Fibroblast of lung (primary cell): ENCODE measurements at regions not wholly inside any gene's neighbourhood (a gene's known extent, or its start where the extent isn't known, plus 50 kb on each side); places are given as distances from the start of the nearest gene placed in this dataset.
A peak's percentile ranks its signal among the peaks of the same experiment; 100 is the strongest.

Source experiments
- DNase-seq, 2 donors: peaks; one replicate each; pipeline versions ENCODE4 v3.0.0 to v3.0.0-alpha.2; 2010; ENCODE audit warnings: low read depth in 2 of 2
- H2AFZ ChIP-seq: 2 replicates; pipeline ENCODE4 v1.5.1; 2012; ENCODE audit warnings: low read length, control low read depth, inconsistent platforms
- H3K27ac ChIP-seq: 2 replicates; pipeline ENCODE4 v1.5.1; 2011; ENCODE audit warnings: low read length, control low read depth; ENCODE audit not compliant: insufficient read depth
- H3K27me3 ChIP-seq: 2 replicates; pipeline ENCODE4 v1.5.1; 2011; ENCODE audit warnings: mild to moderate bottlenecking, low read length; ENCODE audit not compliant: control insufficient read depth, insufficient read depth
- H3K36me3 ChIP-seq: 2 replicates; pipeline ENCODE4 v1.5.1; 2011; ENCODE audit warnings: low read length; ENCODE audit not compliant: control insufficient read depth, insufficient read depth
- H3K4me1 ChIP-seq: 2 replicates; pipeline ENCODE4 v1.5.1; 2011; ENCODE audit warnings: low read length; ENCODE audit not compliant: control insufficient read depth, insufficient read depth; ENCODE audit errors: extremely low read depth
- H3K4me2 ChIP-seq: 2 replicates; pipeline ENCODE4 v1.5.1; 2011; ENCODE audit warnings: low read length, control low read depth; ENCODE audit not compliant: insufficient read depth; ENCODE audit errors: extremely low read depth
- H3K4me3 ChIP-seq, 4 experiments: fragments of 200-600 bp in 1 of 4; sonication (generic) in 1 of 4; replicated peaks in 1 of 4; 2 replicates each; pipeline ENCODE4 v1.5.1; 2011 to 2016; ENCODE audit warnings: low read length in 4 of 4, low read depth in 3 of 4, mild to moderate bottlenecking in 3 of 4, control low read depth in 2 of 4, inconsistent platforms in 1 of 4, mixed read lengths in 1 of 4; ENCODE audit not compliant: insufficient read depth in 1 of 4; ENCODE audit errors: control extremely low read depth in 1 of 4
- H3K79me2 ChIP-seq: 2 replicates; pipeline ENCODE4 v1.5.1; 2012; ENCODE audit warnings: mild to moderate bottlenecking, low read length, inconsistent platforms; ENCODE audit not compliant: control insufficient read depth, insufficient read depth
- H3K9ac ChIP-seq: 2 replicates; pipeline ENCODE4 v1.5.1; 2011; ENCODE audit warnings: mild to moderate bottlenecking, low read length, control low read depth; ENCODE audit not compliant: insufficient read depth
- H3K9me3 ChIP-seq: 2 replicates; pipeline ENCODE4 v1.5.1; 2012; ENCODE audit warnings: low read depth, low read length; ENCODE audit not compliant: control insufficient read depth, insufficient read depth
- H4K20me1 ChIP-seq: 2 replicates; pipeline ENCODE4 v1.5.1; 2011; ENCODE audit warnings: low read length; ENCODE audit not compliant: control insufficient read depth, insufficient read depth; ENCODE audit errors: extremely low read depth
- CTCF ChIP-seq, 2 donors: IDR thresholded peaks in 1 of 2; conservative IDR thresholded peaks in 1 of 2; 1 replicate in 1 of 2; 2 replicates in 1 of 2; pipeline ENCODE4 v1.5.1; 2011 to 2012; ENCODE audit warnings: low read length in 2 of 2, control low read depth in 1 of 2, inconsistent platforms in 1 of 2, low read depth in 1 of 2, mild to moderate bottlenecking in 1 of 2
- EZH2 ChIP-seq: IDR thresholded peaks from 2 replicates; pipeline ENCODE4 v1.5.1; 2012; ENCODE audit warnings: low read length, control low read depth, mild to moderate bottlenecking; ENCODE audit errors: missing control alignments

- Histone ChIP-seq H4K20me1 (no peaks in the 10 kb centered on the region), H3K27ac (no peak overlapping the region), H2AFZ (no peak overlapping the region), H3K36me3 (no peaks in the 10 kb centered on the region), H3K4me1 (no peaks in the 10 kb centered on the region), H3K27me3 (no peaks in the 10 kb centered on the region), H3K79me2 (no peaks in the 10 kb centered on the region), H3K9me3 (no peaks in the 10 kb centered on the region), H3K4me2 (no peak overlapping the region), H3K9ac (no peak overlapping the region), H3K4me3 (no peak overlapping the region)
- DNase-seq, result no peak
- no peak for TF ChIP-seq EZH2
- peak in 1 of 2 donors; percentile 29 for TF ChIP-seq CTCF (conservative IDR thresholded peaks at IDR 0.05 in 1 of 2, IDR thresholded peaks at IDR 0.05 in 1 of 2; ENCODE audit: low read depth in 1 of 2, low read length in 2 of 2)
These were observed 459.7 kb downstream of the GXYLT1 start for GRCh38 chr12:41684997-41685396.

GRCh38 chr12:41683513-41684240 is 461.0 kb downstream of the GXYLT1 start:
- H3K27ac ChIP-seq, result no peak overlapping the region
- H3K36me3 ChIP-seq, result no peaks in the 10 kb centered on the region
- H3K9ac ChIP-seq, result no peak overlapping the region
- H3K4me3 ChIP-seq, result no peak overlapping the region
- no peak overlapping the region for H2AFZ ChIP-seq
- DNase-seq, result peak in 1 of 2 donors; percentile 29
- H3K9me3 ChIP-seq, result no peaks in the 10 kb centered on the region
- no peaks in the 10 kb centered on the region for H4K20me1 ChIP-seq
- no peaks in the 10 kb centered on the region for H3K79me2 ChIP-seq
- H3K4me2 ChIP-seq, result no peak overlapping the region
- no peak for TF ChIP-seq CTCF (conservative IDR thresholded peaks at IDR 0.05 in 1 of 2, IDR thresholded peaks at IDR 0.05 in 1 of 2; ENCODE audit: low read depth in 1 of 2, low read length in 2 of 2)
- no peak for TF ChIP-seq EZH2
- no peaks in the 10 kb centered on the region for H3K27me3 ChIP-seq
- H3K4me1 ChIP-seq, result no peaks in the 10 kb centered on the region

- H3K9ac ChIP-seq, result no peak overlapping the region
- H3K4me2 ChIP-seq, result no peak overlapping the region
- DNase-seq, result no peak
- H3K27me3 ChIP-seq, result no peaks in the 10 kb centered on the region
- no peaks in the 10 kb centered on the region for H3K9me3 ChIP-seq
- no peak for TF ChIP-seq EZH2
- TF ChIP-seq CTCF (conservative IDR thresholded peaks at IDR 0.05 in 1 of 2, IDR thresholded peaks at IDR 0.05 in 1 of 2; ENCODE audit: low read depth in 1 of 2, low read length in 2 of 2), result no peak
- no peaks in the 10 kb centered on the region for H3K79me2 ChIP-seq
- H3K4me1 ChIP-seq, result no peaks in the 10 kb centered on the region
- H2AFZ ChIP-seq, result no peak overlapping the region
- H3K4me3 ChIP-seq, result no peak overlapping the region
- no peaks in the 10 kb centered on the region for H4K20me1 ChIP-seq
- H3K36me3 ChIP-seq, result no peaks in the 10 kb centered on the region
- no peak overlapping the region for H3K27ac ChIP-seq
These were observed 461.7 kb downstream of the GXYLT1 start for GRCh38 chr12:41683023-41683422.
